ENCODE measurements at regions not wholly inside any gene's neighbourhood (a gene's known extent, or its start where the extent isn't known, plus 50 kb on each side); places are given as distances from the start of the nearest gene placed in this dataset.

- TF ChIP-seq, protein P1, sequence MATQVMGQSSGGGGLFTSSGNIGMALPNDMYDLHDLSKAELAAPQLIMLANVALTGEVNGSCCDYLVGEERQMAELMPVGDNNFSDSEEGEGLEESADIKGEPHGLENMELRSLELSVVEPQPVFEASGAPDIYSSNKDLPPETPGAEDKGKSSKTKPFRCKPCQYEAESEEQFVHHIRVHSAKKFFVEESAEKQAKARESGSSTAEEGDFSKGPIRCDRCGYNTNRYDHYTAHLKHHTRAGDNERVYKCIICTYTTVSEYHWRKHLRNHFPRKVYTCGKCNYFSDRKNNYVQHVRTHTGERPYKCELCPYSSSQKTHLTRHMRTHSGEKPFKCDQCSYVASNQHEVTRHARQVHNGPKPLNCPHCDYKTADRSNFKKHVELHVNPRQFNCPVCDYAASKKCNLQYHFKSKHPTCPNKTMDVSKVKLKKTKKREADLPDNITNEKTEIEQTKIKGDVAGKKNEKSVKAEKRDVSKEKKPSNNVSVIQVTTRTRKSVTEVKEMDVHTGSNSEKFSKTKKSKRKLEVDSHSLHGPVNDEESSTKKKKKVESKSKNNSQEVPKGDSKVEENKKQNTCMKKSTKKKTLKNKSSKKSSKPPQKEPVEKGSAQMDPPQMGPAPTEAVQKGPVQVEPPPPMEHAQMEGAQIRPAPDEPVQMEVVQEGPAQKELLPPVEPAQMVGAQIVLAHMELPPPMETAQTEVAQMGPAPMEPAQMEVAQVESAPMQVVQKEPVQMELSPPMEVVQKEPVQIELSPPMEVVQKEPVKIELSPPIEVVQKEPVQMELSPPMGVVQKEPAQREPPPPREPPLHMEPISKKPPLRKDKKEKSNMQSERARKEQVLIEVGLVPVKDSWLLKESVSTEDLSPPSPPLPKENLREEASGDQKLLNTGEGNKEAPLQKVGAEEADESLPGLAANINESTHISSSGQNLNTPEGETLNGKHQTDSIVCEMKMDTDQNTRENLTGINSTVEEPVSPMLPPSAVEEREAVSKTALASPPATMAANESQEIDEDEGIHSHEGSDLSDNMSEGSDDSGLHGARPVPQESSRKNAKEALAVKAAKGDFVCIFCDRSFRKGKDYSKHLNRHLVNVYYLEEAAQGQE (IDR thresholded peaks at IDR 0.05; ENCODE audit: low read depth), result no peak
- TF ChIP-seq CEBPB (IDR thresholded peaks at IDR 0.05) (no peak), YY1 (IDR thresholded peaks at IDR 0.05; ENCODE audit: low read depth) (no peak), TAF1 (IDR thresholded peaks at IDR 0.05; ENCODE audit: low read depth) (no peak)
Observed at GRCh38 chr21:45347048-45347711, 57.8 kb upstream of the COL18A1 start.

Data from Ishikawa (cell line).